Astrocyte (in vitro differentiated cells and primary cell): ENCODE measurements at regions not wholly inside any gene's neighbourhood (a gene's known extent, or its start where the extent isn't known, plus 50 kb on each side); places are given as distances from the start of the nearest gene placed in this dataset.

Source experiments
- EZH2 ChIP-seq: IDR thresholded peaks from 2 replicates; pipeline ENCODE4 v1.6.1; 2012; ENCODE audit warnings: mild to moderate bottlenecking, low read length, inconsistent platforms; ENCODE audit not compliant: insufficient read depth
- TF ChIP-seq, protein P1 (sequence below): IDR thresholded peaks from 2 replicates; pipeline ENCODE4 v1.5.1; 2011; ENCODE audit warnings: low read depth, mild to moderate bottlenecking, inconsistent platforms, low read length, moderate library complexity; ENCODE audit not compliant: insufficient read depth

DNA sequence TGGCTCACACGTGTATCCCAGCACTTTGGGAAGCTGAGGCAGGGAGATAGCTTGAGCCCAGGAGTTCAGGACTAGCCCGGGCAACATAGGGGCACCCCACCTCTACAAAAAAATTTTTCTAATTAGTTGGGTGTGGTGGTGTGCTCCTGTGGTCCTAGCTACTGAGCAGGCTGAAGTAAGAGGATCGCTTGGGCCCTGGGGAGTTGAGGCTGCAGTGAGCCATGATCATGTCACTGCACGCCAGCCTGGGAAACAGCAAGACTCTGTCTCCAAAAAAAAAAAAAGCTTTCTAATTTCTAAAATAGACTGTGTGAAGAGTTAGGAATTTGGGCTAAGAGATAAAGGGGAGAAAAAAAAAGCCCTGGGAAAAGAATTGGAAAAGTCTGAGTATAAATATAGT lies 51.9 kb upstream of the NAB1 start:
- TF ChIP-seq, protein P1, sequence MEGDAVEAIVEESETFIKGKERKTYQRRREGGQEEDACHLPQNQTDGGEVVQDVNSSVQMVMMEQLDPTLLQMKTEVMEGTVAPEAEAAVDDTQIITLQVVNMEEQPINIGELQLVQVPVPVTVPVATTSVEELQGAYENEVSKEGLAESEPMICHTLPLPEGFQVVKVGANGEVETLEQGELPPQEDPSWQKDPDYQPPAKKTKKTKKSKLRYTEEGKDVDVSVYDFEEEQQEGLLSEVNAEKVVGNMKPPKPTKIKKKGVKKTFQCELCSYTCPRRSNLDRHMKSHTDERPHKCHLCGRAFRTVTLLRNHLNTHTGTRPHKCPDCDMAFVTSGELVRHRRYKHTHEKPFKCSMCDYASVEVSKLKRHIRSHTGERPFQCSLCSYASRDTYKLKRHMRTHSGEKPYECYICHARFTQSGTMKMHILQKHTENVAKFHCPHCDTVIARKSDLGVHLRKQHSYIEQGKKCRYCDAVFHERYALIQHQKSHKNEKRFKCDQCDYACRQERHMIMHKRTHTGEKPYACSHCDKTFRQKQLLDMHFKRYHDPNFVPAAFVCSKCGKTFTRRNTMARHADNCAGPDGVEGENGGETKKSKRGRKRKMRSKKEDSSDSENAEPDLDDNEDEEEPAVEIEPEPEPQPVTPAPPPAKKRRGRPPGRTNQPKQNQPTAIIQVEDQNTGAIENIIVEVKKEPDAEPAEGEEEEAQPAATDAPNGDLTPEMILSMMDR: no peak
- no peak for TF ChIP-seq EZH2
